MCF 10A (cell line): ENCODE measurements at regions not wholly inside any gene's neighbourhood (a gene's known extent, or its start where the extent isn't known, plus 50 kb on each side); places are given as distances from the start of the nearest gene placed in this dataset.

Experiments used
- BruUV-seq: library from RNA; stranded (reverse); fragments of 400-500 nt; replicated peaks from 2 replicates; lab custom pipeline; 2021; lab: Mats Ljungman, UMichigan
- CTCF ChIA-PET: fragments of 300-600 bp; sonication (Branson Sonifier 250); formaldehyde crosslinking; extraction: SDS; loops from one replicate; lab custom pipeline; 2021; ENCODE audit warnings: antibody characterized with exemption, inconsistent platforms; lab: Yijun Ruan, JAX
- POLR2A ChIA-PET: fragments of 300-600, 350-650 bp; sonication (Branson Sonifier 250); formaldehyde crosslinking; extraction: SDS; loops from one replicate; lab custom pipeline; 2020; ENCODE audit warnings: antibody characterized with exemption, inconsistent platforms; lab: Yijun Ruan, JAX
- DNase-seq: peaks from one replicate; pipeline ENCODE4 v3.0.0-alpha.2; 2018; ENCODE audit not compliant: unreplicated experiment
- H3K27ac Mint-ChIP-seq: one replicate; pipeline ENCODE4 v1.8.0; 2022; ENCODE audit warnings: mild to moderate bottlenecking, low read depth, mixed read lengths; ENCODE audit not compliant: unreplicated experiment
- H3K27me3 Mint-ChIP-seq: one replicate; pipeline ENCODE4 v1.8.0; 2022; ENCODE audit warnings: mixed read lengths; ENCODE audit not compliant: insufficient read depth, unreplicated experiment
- H3K36me3 Mint-ChIP-seq: one replicate; pipeline ENCODE4 v1.8.0; 2022; ENCODE audit warnings: mild to moderate bottlenecking, moderate library complexity, mixed read lengths; ENCODE audit not compliant: insufficient read depth, unreplicated experiment
- H3K4me1 Mint-ChIP-seq: one replicate; pipeline ENCODE4 v1.8.0; 2022; ENCODE audit warnings: mixed read lengths; ENCODE audit not compliant: insufficient read depth, unreplicated experiment
- H3K4me3 Mint-ChIP-seq: one replicate; pipeline ENCODE4 v1.8.0; 2022; ENCODE audit warnings: mild to moderate bottlenecking, moderate library complexity, mixed read lengths; ENCODE audit not compliant: unreplicated experiment
- H3K9me3 Mint-ChIP-seq: one replicate; pipeline ENCODE4 v1.8.0; 2022; ENCODE audit warnings: mixed read lengths; ENCODE audit not compliant: unreplicated experiment
- CTCF ChIP-seq: fragments of 200-600 bp; IDR thresholded peaks from one replicate; pipeline ENCODE4 v1.8.0; 2022; ENCODE audit warnings: antibody characterized with exemption, mild to moderate bottlenecking; ENCODE audit not compliant: unreplicated experiment
- intact Hi-C: fragments of 100-400 bp; cut with micrococcal nuclease; formaldehyde crosslinking; loops from 2 replicates; pipeline ENCODE4 v1.14.1; 2022

GRCh38 chr9:121592265-121592664 is 59.2 kb upstream of the DAB2IP start:
- no peak for TF ChIP-seq CTCF
- peaks cover 50% of the 10 kb centered on the region for H3K27me3 Mint-ChIP-seq
- POLR2A ChIA-PET = no interaction called here
- no peak for DNase-seq
- no TSS peak for BruUV-seq
- no peaks in the 10 kb centered on the region for H3K36me3 Mint-ChIP-seq
- CTCF ChIA-PET = interaction anchor here (0.6 to 1.7 kb wide), 4 partner anchors 18 to 102 kb away, joined by 3 to 4 read pairs (median 3); no protein-coding TSS in a partner anchor
- intact Hi-C loops = no loop called here
- H3K9me3 Mint-ChIP-seq = peaks cover 3% of the 10 kb centered on the region
- no peak overlapping the region for H3K4me3 Mint-ChIP-seq
- H3K27ac Mint-ChIP-seq = no peak overlapping the region
- no peaks in the 10 kb centered on the region for H3K4me1 Mint-ChIP-seq

GRCh38 chr9:121593066-121593465 is 58.4 kb upstream of the DAB2IP start:
- ChIA-PET POLR2A (no interaction called here), CTCF (interaction anchor here (0.6 to 1.7 kb wide), 6 partner anchors 17 to 408 kb away, joined by 3 to 4 read pairs (median 4); no protein-coding TSS in a partner anchor)
- Mint-ChIP-seq H3K27me3 (peaks cover 42% of the 10 kb centered on the region), H3K4me1 (no peaks in the 10 kb centered on the region), H3K4me3 (no peak overlapping the region), H3K9me3 (peaks cover 6% of the 10 kb centered on the region), H3K36me3 (no peaks in the 10 kb centered on the region), H3K27ac (no peak overlapping the region)
- DNase-seq = no peak
- intact Hi-C loops = no loop called here
- no peak for TF ChIP-seq CTCF
- no TSS peak for BruUV-seq

- no peak overlapping the region for H3K27ac Mint-ChIP-seq
- no peak overlapping the region for H3K4me3 Mint-ChIP-seq
- ChIA-PET CTCF (interaction anchor here (1.1 kb wide), 1 partner anchor 14 kb away, joined by 3 read pairs; no protein-coding TSS in a partner anchor), POLR2A (no interaction called here)
- H3K36me3 Mint-ChIP-seq = no peaks in the 10 kb centered on the region
- H3K4me1 Mint-ChIP-seq = peaks cover 9% of the 10 kb centered on the region
- H3K9me3 Mint-ChIP-seq = peaks cover 6% of the 10 kb centered on the region
- no peak for TF ChIP-seq CTCF
- intact Hi-C loops = no loop called here
- BruUV-seq = no TSS peak
- peaks cover 17% of the 10 kb centered on the region for H3K27me3 Mint-ChIP-seq
- no peak for DNase-seq
Measured at GRCh38 chr9:121596515-121596914, 54.9 kb upstream of the DAB2IP start.

- peaks cover 6% of the 10 kb centered on the region for H3K9me3 Mint-ChIP-seq
- ChIA-PET CTCF (interaction anchor here (0.8 to 1.0 kb wide), 4 partner anchors 14 to 669 kb away, joined by 3 to 4 read pairs (median 3); no protein-coding TSS in a partner anchor), POLR2A (no interaction called here)
- no peak for DNase-seq
- peaks cover 11% of the 10 kb centered on the region for H3K27me3 Mint-ChIP-seq
- H3K4me1 Mint-ChIP-seq = peaks cover 11% of the 10 kb centered on the region
- intact Hi-C loops = no loop called here
- H3K27ac Mint-ChIP-seq = no peak overlapping the region
- no peaks in the 10 kb centered on the region for H3K36me3 Mint-ChIP-seq
- H3K4me3 Mint-ChIP-seq = no peak overlapping the region
- TF ChIP-seq CTCF = no peak
- no TSS peak for BruUV-seq
Measured at GRCh38 chr9:121597698-121598166, 53.7 kb upstream of the DAB2IP start.
